ENCODE measurements at regions not wholly inside any gene's neighbourhood (a gene's known extent, or its start where the extent isn't known, plus 50 kb on each side); places are given as distances from the start of the nearest gene placed in this dataset.

DNA sequence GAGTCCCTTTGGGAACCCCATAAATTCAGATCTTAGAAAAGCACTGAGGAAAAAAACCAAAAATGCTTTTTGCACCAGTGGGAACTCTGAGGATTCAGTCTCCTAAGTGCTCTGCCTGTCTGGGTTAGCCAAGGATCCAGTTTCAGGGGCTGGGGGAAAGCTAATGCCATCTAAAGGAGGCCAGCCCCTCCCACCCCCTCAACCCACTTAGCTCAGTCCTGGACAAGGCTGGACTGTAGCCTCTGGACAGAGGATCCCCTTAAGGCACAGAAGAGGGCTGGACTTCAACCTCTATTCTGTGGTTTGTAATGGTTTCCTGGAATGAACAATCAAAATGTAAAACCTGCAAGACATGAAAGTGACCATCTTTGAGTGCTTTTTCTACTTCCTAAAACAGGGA, 356.1 kb upstream of the ZFHX3 start:
- no peak for TF ChIP-seq CTCF (IDR thresholded peaks at IDR 0.05)
- no peak for TF ChIP-seq POLR2A (IDR thresholded peaks at IDR 0.05)

Data from upper lobe of left lung (tissue), 4 donors.